Mesendoderm (in vitro differentiated cells): ENCODE measurements at regions not wholly inside any gene's neighbourhood (a gene's known extent, or its start where the extent isn't known, plus 50 kb on each side); places are given as distances from the start of the nearest gene placed in this dataset.

Experiments
- DNase-seq: peaks from one replicate; pipeline ENCODE4 v3.0.0; 2013
- H2AK5ac ChIP-seq: 2 replicates; pipeline ENCODE4 v1.6.1; 2013; ENCODE audit warnings: low read length, inconsistent platforms
- H2BK120ac ChIP-seq: 2 replicates; pipeline ENCODE4 v1.6.1; 2013; ENCODE audit warnings: low read depth, mild to moderate bottlenecking, low read length, moderate library complexity, mixed read lengths
- H2BK15ac ChIP-seq: replicated peaks from 2 replicates; pipeline ENCODE4 v1.6.1; 2013; ENCODE audit warnings: low read depth, mild to moderate bottlenecking, moderate library complexity
- H2BK5ac ChIP-seq: 2 replicates; pipeline ENCODE4 v1.6.1; 2013; ENCODE audit warnings: low read length, inconsistent platforms
- H3K18ac ChIP-seq: 2 replicates; pipeline ENCODE4 v1.6.1; 2013; ENCODE audit warnings: mild to moderate bottlenecking, low read length, mixed read lengths
- H3K23ac ChIP-seq: one replicate; pipeline ENCODE4 v1.6.1; 2013; ENCODE audit warnings: low read length
- H3K27ac ChIP-seq: 2 replicates; pipeline ENCODE4 v1.5.1; 2013; ENCODE audit warnings: low read depth, mild to moderate bottlenecking, inconsistent platforms, low read length, moderate library complexity
- H3K27me3 ChIP-seq: 2 replicates; pipeline ENCODE4 v1.6.1; 2013; ENCODE audit warnings: low read length, control low read depth, mild to moderate bottlenecking, inconsistent platforms; ENCODE audit not compliant: insufficient read depth, poor library complexity
- H3K36me3 ChIP-seq: 2 replicates; pipeline ENCODE4 v1.6.1; 2013; ENCODE audit warnings: low read length, inconsistent platforms; ENCODE audit not compliant: control insufficient read depth, insufficient read depth
- H3K4ac ChIP-seq: one replicate; pipeline ENCODE4 v1.6.1; 2013; ENCODE audit warnings: low read depth, mild to moderate bottlenecking, low read length, moderate library complexity
- H3K4me1 ChIP-seq: 2 replicates; pipeline ENCODE4 v1.6.1; 2013; ENCODE audit warnings: low read depth, low read length, inconsistent platforms; ENCODE audit not compliant: control insufficient read depth
- H3K4me2 ChIP-seq: 2 replicates; pipeline ENCODE4 v1.6.1; 2013; ENCODE audit warnings: low read length
- H3K4me3 ChIP-seq: 2 replicates; pipeline ENCODE4 v1.5.1; 2013; ENCODE audit warnings: mild to moderate bottlenecking, low read length
- H3K56ac ChIP-seq: one replicate; pipeline ENCODE4 v1.6.1; 2013; ENCODE audit warnings: low read length
- H3K79me1 ChIP-seq: 2 replicates; pipeline ENCODE4 v1.6.1; 2013; ENCODE audit warnings: low read length, inconsistent platforms
- H3K79me2 ChIP-seq: 2 replicates; pipeline ENCODE4 v1.6.1; 2013; ENCODE audit warnings: mild to moderate bottlenecking, low read length; ENCODE audit not compliant: control insufficient read depth, insufficient read depth
- H3K9ac ChIP-seq: 2 replicates; pipeline ENCODE4 v1.6.1; 2013; ENCODE audit warnings: low read length, inconsistent platforms
- H4K5ac ChIP-seq: one replicate; pipeline ENCODE4 v1.6.1; 2013; ENCODE audit warnings: low read length
- H4K8ac ChIP-seq: one replicate; pipeline ENCODE4 v1.6.1; 2013; ENCODE audit warnings: low read depth, mild to moderate bottlenecking, control low read depth, low read length, moderate library complexity
- WGBS: extraction: QIAGEN DNeasy Blood & Tissue Kit; methylation state at CpG from one replicate; pipeline ENCODE4 v1.1.7; 2013; ENCODE audit warnings: low lambda C conversion rate, missing lambda C conversion rate; ENCODE audit not compliant: insufficient coverage; ENCODE audit errors: extremely low coverage; 5-methylcytosine and 5-hydroxymethylcytosine counted together

GRCh38 chr1:98130408-98130807 is 209.6 kb upstream of the DPYD start:
- no peaks in the 10 kb centered on the region for H3K4me1 ChIP-seq
- H2BK15ac ChIP-seq, result no peak overlapping the region
- H3K27ac ChIP-seq, result no peak overlapping the region
- no peak overlapping the region for H2BK5ac ChIP-seq
- no peak overlapping the region for H3K9ac ChIP-seq
- H2BK120ac ChIP-seq, result no peak overlapping the region
- no peak overlapping the region for H2AK5ac ChIP-seq
- no peak overlapping the region for H3K18ac ChIP-seq
- H4K8ac ChIP-seq, result no peak overlapping the region
- no peak overlapping the region for H3K4me2 ChIP-seq
- no peaks in the 10 kb centered on the region for H3K36me3 ChIP-seq
- peak; percentile 76 for DNase-seq
- H3K56ac ChIP-seq, result no peak overlapping the region
- no CpG with 5 or more reads among the region's 1 CpG for WGBS
- H4K5ac ChIP-seq, result no peak overlapping the region
- H3K4ac ChIP-seq, result no peak overlapping the region
- H3K79me2 ChIP-seq, result no peaks in the 10 kb centered on the region
- no peaks in the 10 kb centered on the region for H3K79me1 ChIP-seq
- H3K23ac ChIP-seq, result no peak overlapping the region
- H3K4me3 ChIP-seq, result no peak overlapping the region
- H3K27me3 ChIP-seq, result no peaks in the 10 kb centered on the region

GRCh38 chr1:98129491-98129890 is 208.7 kb upstream of the DPYD start:
- no peak overlapping the region for H4K8ac ChIP-seq
- no peak overlapping the region for H3K18ac ChIP-seq

GRCh38 chr1:98126740-98127139 is 205.9 kb upstream of the DPYD start:
- Histone ChIP-seq H3K9ac (no peak overlapping the region), H2BK5ac (no peak overlapping the region), H2AK5ac (no peak overlapping the region), H3K27me3 (no peaks in the 10 kb centered on the region), H3K79me1 (no peaks in the 10 kb centered on the region), H3K23ac (no peak overlapping the region), H3K4me2 (no peak overlapping the region), H3K56ac (no peak overlapping the region), H3K4me3 (no peak overlapping the region), H3K18ac (no peak overlapping the region), H4K5ac (no peak overlapping the region), H2BK120ac (no peak overlapping the region), H4K8ac (no peak overlapping the region), H3K4ac (no peak overlapping the region), H3K27ac (no peak overlapping the region), H3K4me1 (no peaks in the 10 kb centered on the region), H2BK15ac (no peak overlapping the region), H3K79me2 (no peaks in the 10 kb centered on the region), H3K36me3 (no peaks in the 10 kb centered on the region)
- DNase-seq, result no peak

More at GRCh38 chr1:98129491-98129890, 208.7 kb upstream of the DPYD start:
- Histone ChIP-seq H3K4me1 (no peaks in the 10 kb centered on the region), H3K27ac (no peak overlapping the region), H4K5ac (no peak overlapping the region), H3K9ac (no peak overlapping the region), H3K4me3 (no peak overlapping the region), H2AK5ac (no peak overlapping the region), H3K4ac (no peak overlapping the region), H2BK15ac (no peak overlapping the region), H3K56ac (no peak overlapping the region), H3K4me2 (no peak overlapping the region), H3K79me2 (no peaks in the 10 kb centered on the region), H2BK120ac (no peak overlapping the region), H3K23ac (no peak overlapping the region), H3K79me1 (no peaks in the 10 kb centered on the region), H3K36me3 (no peaks in the 10 kb centered on the region), H2BK5ac (no peak overlapping the region), H3K27me3 (no peaks in the 10 kb centered on the region)
- peak; percentile 2 for DNase-seq
- no CpG with 5 or more reads among the region's 1 CpG for WGBS

GRCh38 chr1:98121646-98122045 is 200.8 kb upstream of the DPYD start:
- no peak overlapping the region for H3K4me3 ChIP-seq

GRCh38 chr1:98119796-98120195 is 199.0 kb upstream of the DPYD start:
- no peak overlapping the region for H2BK15ac ChIP-seq
- DNase-seq, result peak; percentile 46
- no peaks in the 10 kb centered on the region for H3K27me3 ChIP-seq
- H3K79me2 ChIP-seq, result no peaks in the 10 kb centered on the region
- no peak overlapping the region for H3K4ac ChIP-seq
- no peak overlapping the region for H3K9ac ChIP-seq
- no CpG with 5 or more reads among the region's 1 CpG for WGBS
- no peak overlapping the region for H4K8ac ChIP-seq
- no peak overlapping the region for H2BK5ac ChIP-seq
- no peaks in the 10 kb centered on the region for H3K36me3 ChIP-seq
- no peak overlapping the region for H2BK120ac ChIP-seq
- no peak overlapping the region for H4K5ac ChIP-seq
- H3K79me1 ChIP-seq, result no peaks in the 10 kb centered on the region
- no peak overlapping the region for H3K4me2 ChIP-seq
- no peak overlapping the region for H3K56ac ChIP-seq
- no peak overlapping the region for H3K27ac ChIP-seq
- H3K23ac ChIP-seq, result no peak overlapping the region
- no peak overlapping the region for H3K18ac ChIP-seq
- H2AK5ac ChIP-seq, result no peak overlapping the region
- no peak overlapping the region for H3K4me3 ChIP-seq
- no peaks in the 10 kb centered on the region for H3K4me1 ChIP-seq

More at GRCh38 chr1:98121646-98122045, 200.8 kb upstream of the DPYD start:
- no peak overlapping the region for H3K9ac ChIP-seq
- H3K4me2 ChIP-seq, result no peak overlapping the region
- H3K79me1 ChIP-seq, result no peaks in the 10 kb centered on the region
- no peaks in the 10 kb centered on the region for H3K4me1 ChIP-seq
- no peak overlapping the region for H3K18ac ChIP-seq
- no peak overlapping the region for H4K5ac ChIP-seq
- H3K23ac ChIP-seq, result no peak overlapping the region
- H3K27me3 ChIP-seq, result no peaks in the 10 kb centered on the region
- H3K27ac ChIP-seq, result no peak overlapping the region
- no peak for DNase-seq
- no peak overlapping the region for H3K56ac ChIP-seq
- H3K79me2 ChIP-seq, result no peaks in the 10 kb centered on the region
- H3K36me3 ChIP-seq, result no peaks in the 10 kb centered on the region
- no peak overlapping the region for H2BK120ac ChIP-seq
- no peak overlapping the region for H2BK5ac ChIP-seq
- WGBS, result no CpG with 5 or more reads among the region's 1 CpG
- H3K4ac ChIP-seq, result no peak overlapping the region
- no peak overlapping the region for H2BK15ac ChIP-seq
- H4K8ac ChIP-seq, result no peak overlapping the region
- H2AK5ac ChIP-seq, result no peak overlapping the region

GRCh38 chr1:98113811-98114210 is 193.0 kb upstream of the DPYD start:
- H3K18ac ChIP-seq, result no peak overlapping the region
- no peak overlapping the region for H3K4me3 ChIP-seq
- no peak overlapping the region for H2BK15ac ChIP-seq
- no peaks in the 10 kb centered on the region for H3K36me3 ChIP-seq
- no peaks in the 10 kb centered on the region for H3K79me1 ChIP-seq
- no peak overlapping the region for H4K5ac ChIP-seq
- no peaks in the 10 kb centered on the region for H3K79me2 ChIP-seq
- H3K27me3 ChIP-seq, result no peaks in the 10 kb centered on the region
- no peak overlapping the region for H3K4ac ChIP-seq
- no peak overlapping the region for H4K8ac ChIP-seq
- no CpG with 5 or more reads among the region's 1 CpG for WGBS
- H3K27ac ChIP-seq, result no peak overlapping the region
- no peak overlapping the region for H3K9ac ChIP-seq
- H2BK120ac ChIP-seq, result no peak overlapping the region
- DNase-seq, result no peak
- H3K4me2 ChIP-seq, result no peak overlapping the region
- H2BK5ac ChIP-seq, result no peak overlapping the region
- H3K23ac ChIP-seq, result no peak overlapping the region
- no peaks in the 10 kb centered on the region for H3K4me1 ChIP-seq
- H3K56ac ChIP-seq, result no peak overlapping the region
- no peak overlapping the region for H2AK5ac ChIP-seq
